ENCODE measurements at regions not wholly inside any gene's neighbourhood (a gene's known extent, or its start where the extent isn't known, plus 50 kb on each side); places are given as distances from the start of the nearest gene placed in this dataset.

GRCh38 chr9:1528456-1528855 lies 478.3 kb downstream of the DMRT2 start:
- no peak for TF ChIP-seq EP300 (IDR thresholded peaks at IDR 0.05)
- TF ChIP-seq CTCF (IDR thresholded peaks at IDR 0.05) = no peak
- TF ChIP-seq POLR2A (IDR thresholded peaks at IDR 0.05) = no peak

Data from stomach (tissue), 4 donors.